ENCODE measurements at regions not wholly inside any gene's neighbourhood (a gene's known extent, or its start where the extent isn't known, plus 50 kb on each side); places are given as distances from the start of the nearest gene placed in this dataset.

DNA sequence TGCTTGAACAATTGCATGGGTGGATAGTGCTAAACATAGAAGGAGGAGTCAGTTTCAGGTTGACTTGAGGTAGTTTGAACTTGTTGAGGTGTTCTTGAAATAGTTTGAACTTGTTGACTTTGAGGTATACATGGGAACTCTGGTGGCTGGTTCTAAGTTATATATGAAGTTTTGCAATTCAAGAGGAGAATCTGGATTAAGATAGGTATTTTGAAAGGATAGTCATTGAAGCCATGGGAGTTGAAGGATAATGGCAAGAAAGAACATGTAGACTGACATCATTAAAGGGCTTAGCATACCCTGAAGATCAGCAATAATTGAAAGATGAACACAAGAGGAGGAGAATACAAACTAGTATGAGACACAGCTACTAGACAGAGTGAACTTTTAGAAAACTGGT lies 181.9 kb upstream of the MRPS30 start:
- no peak for TF ChIP-seq POLR2A (IDR thresholded peaks at IDR 0.05)
- TF ChIP-seq, protein P1, sequence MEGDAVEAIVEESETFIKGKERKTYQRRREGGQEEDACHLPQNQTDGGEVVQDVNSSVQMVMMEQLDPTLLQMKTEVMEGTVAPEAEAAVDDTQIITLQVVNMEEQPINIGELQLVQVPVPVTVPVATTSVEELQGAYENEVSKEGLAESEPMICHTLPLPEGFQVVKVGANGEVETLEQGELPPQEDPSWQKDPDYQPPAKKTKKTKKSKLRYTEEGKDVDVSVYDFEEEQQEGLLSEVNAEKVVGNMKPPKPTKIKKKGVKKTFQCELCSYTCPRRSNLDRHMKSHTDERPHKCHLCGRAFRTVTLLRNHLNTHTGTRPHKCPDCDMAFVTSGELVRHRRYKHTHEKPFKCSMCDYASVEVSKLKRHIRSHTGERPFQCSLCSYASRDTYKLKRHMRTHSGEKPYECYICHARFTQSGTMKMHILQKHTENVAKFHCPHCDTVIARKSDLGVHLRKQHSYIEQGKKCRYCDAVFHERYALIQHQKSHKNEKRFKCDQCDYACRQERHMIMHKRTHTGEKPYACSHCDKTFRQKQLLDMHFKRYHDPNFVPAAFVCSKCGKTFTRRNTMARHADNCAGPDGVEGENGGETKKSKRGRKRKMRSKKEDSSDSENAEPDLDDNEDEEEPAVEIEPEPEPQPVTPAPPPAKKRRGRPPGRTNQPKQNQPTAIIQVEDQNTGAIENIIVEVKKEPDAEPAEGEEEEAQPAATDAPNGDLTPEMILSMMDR (IDR thresholded peaks at IDR 0.05 in 4 of 5, conservative IDR thresholded peaks at IDR 0.05 in 1 of 5), result no peak

All from gastrocnemius medialis (tissue), 4 donors.